ENCODE measurements at regions not wholly inside any gene's neighbourhood (a gene's known extent, or its start where the extent isn't known, plus 50 kb on each side); places are given as distances from the start of the nearest gene placed in this dataset.

GRCh38 chr7:54883576-54883975 lies 124.6 kb upstream of the SEC61G start:
- TF ChIP-seq MAX (IDR thresholded peaks at IDR 0.05; ENCODE audit: low read depth, low read length) (no peak), MYC (IDR thresholded peaks at IDR 0.05; ENCODE audit: low read depth, low read length) (no peak), CTCF (IDR thresholded peaks at IDR 0.05; ENCODE audit: low read depth, low read length) (no peak), POLR2A (IDR thresholded peaks at IDR 0.05; ENCODE audit: extremely low read depth, insufficient read length) (no peak)
- no peak overlapping the region for H3K4me3 ChIP-seq (ENCODE audit: low read depth, low read length)
- no peak for DNase-seq (ENCODE audit: low read depth)

- TF ChIP-seq POLR2A (IDR thresholded peaks at IDR 0.05; ENCODE audit: extremely low read depth, insufficient read length) (no peak), MYC (IDR thresholded peaks at IDR 0.05; ENCODE audit: low read depth, low read length) (no peak), CTCF (IDR thresholded peaks at IDR 0.05; ENCODE audit: low read depth, low read length) (no peak), MAX (IDR thresholded peaks at IDR 0.05; ENCODE audit: low read depth, low read length) (no peak)
- DNase-seq (ENCODE audit: low read depth) = no peak
- H3K4me3 ChIP-seq (ENCODE audit: low read depth, low read length) = no peak overlapping the region
Observed at GRCh38 chr7:54885285-54885684, 126.3 kb upstream of the SEC61G start.

- H3K4me3 ChIP-seq (ENCODE audit: low read depth, low read length) = no peak overlapping the region
- TF ChIP-seq MAX (IDR thresholded peaks at IDR 0.05; ENCODE audit: low read depth, low read length) (no peak), CTCF (IDR thresholded peaks at IDR 0.05; ENCODE audit: low read depth, low read length) (no peak), MYC (IDR thresholded peaks at IDR 0.05; ENCODE audit: low read depth, low read length) (no peak), POLR2A (IDR thresholded peaks at IDR 0.05; ENCODE audit: extremely low read depth, insufficient read length) (no peak)
- no peak for DNase-seq (ENCODE audit: low read depth)
Observed at GRCh38 chr7:54888067-54888733, 129.2 kb upstream of the SEC61G start.

- no peak for TF ChIP-seq MAX (IDR thresholded peaks at IDR 0.05; ENCODE audit: low read depth, low read length)
- no peak overlapping the region for H3K4me3 ChIP-seq (ENCODE audit: low read depth, low read length)
- DNase-seq (ENCODE audit: low read depth) = no peak
Observed at GRCh38 chr7:54888734-54889082, 129.7 kb upstream of the SEC61G start.

- DNase-seq (ENCODE audit: low read depth) = no peak
- no peak for TF ChIP-seq MAX (IDR thresholded peaks at IDR 0.05; ENCODE audit: low read depth, low read length)
- no peak for TF ChIP-seq MYC (IDR thresholded peaks at IDR 0.05; ENCODE audit: low read depth, low read length)
- no peak for TF ChIP-seq CTCF (IDR thresholded peaks at IDR 0.05; ENCODE audit: low read depth, low read length)
- TF ChIP-seq POLR2A (IDR thresholded peaks at IDR 0.05; ENCODE audit: extremely low read depth, insufficient read length) = no peak
- no peak overlapping the region for H3K4me3 ChIP-seq (ENCODE audit: low read depth, low read length)
Observed at GRCh38 chr7:54897891-54898290, 120.9 kb upstream of the EGFR start.

GRCh38 chr7:54898659-54899340 lies 120.0 kb upstream of the EGFR start:
- no peak for DNase-seq (ENCODE audit: low read depth)
- TF ChIP-seq CTCF (IDR thresholded peaks at IDR 0.05; ENCODE audit: low read depth, low read length) (no peak), MAX (IDR thresholded peaks at IDR 0.05; ENCODE audit: low read depth, low read length) (no peak), MYC (IDR thresholded peaks at IDR 0.05; ENCODE audit: low read depth, low read length) (no peak), POLR2A (IDR thresholded peaks at IDR 0.05; ENCODE audit: extremely low read depth, insufficient read length) (no peak)

More at GRCh38 chr7:54898659-54899340, 120.0 kb upstream of the EGFR start:
- no peak overlapping the region for H3K4me3 ChIP-seq (ENCODE audit: low read depth, low read length)
